Ishikawa (cell line): ENCODE measurements at regions not wholly inside any gene's neighbourhood (a gene's known extent, or its start where the extent isn't known, plus 50 kb on each side); places are given as distances from the start of the nearest gene placed in this dataset.

Experiments
- CEBPB ChIP-seq: IDR thresholded peaks from 2 replicates; pipeline ENCODE4 v1.6.1; 2012
- CREB1 ChIP-seq: IDR thresholded peaks from 2 replicates; pipeline ENCODE4 v1.6.1; 2012; ENCODE audit warnings: low read depth
- EGR1 ChIP-seq: IDR thresholded peaks from 2 replicates; pipeline ENCODE4 v1.6.1; 2012
- EP300 ChIP-seq: IDR thresholded peaks from 2 replicates; pipeline ENCODE4 v1.6.1; 2012; ENCODE audit warnings: borderline replicate concordance
- FOXM1 ChIP-seq: IDR thresholded peaks from 2 replicates; pipeline ENCODE4 v1.6.1; 2012; ENCODE audit warnings: low read depth, borderline replicate concordance
- NFIC ChIP-seq: IDR thresholded peaks from 2 replicates; pipeline ENCODE4 v1.6.1; 2012
- RAD21 ChIP-seq: IDR thresholded peaks from 2 replicates; pipeline ENCODE4 v1.6.1; 2012; ENCODE audit warnings: low read depth
- TAF1 ChIP-seq: IDR thresholded peaks from 2 replicates; pipeline ENCODE4 v1.6.1; 2012; ENCODE audit warnings: low read depth, mild to moderate bottlenecking
- TCF12 ChIP-seq: IDR thresholded peaks from 2 replicates; pipeline ENCODE4 v1.6.1; 2012; ENCODE audit warnings: low read depth
- TEAD4 ChIP-seq: IDR thresholded peaks from 2 replicates; pipeline ENCODE4 v1.6.1; 2012
- YY1 ChIP-seq: IDR thresholded peaks from 2 replicates; pipeline ENCODE4 v1.6.1; 2012; ENCODE audit warnings: low read depth
- ZBTB7A ChIP-seq: IDR thresholded peaks from 2 replicates; pipeline ENCODE4 v1.6.1; 2012; ENCODE audit warnings: low read depth
- TF ChIP-seq, protein P1 (sequence below): IDR thresholded peaks from 2 replicates; pipeline ENCODE4 v1.6.1; 2012
- TF ChIP-seq, protein P2 (sequence below): IDR thresholded peaks from 2 replicates; pipeline ENCODE4 v1.6.1; 2012
- TF ChIP-seq, protein P3 (sequence below): IDR thresholded peaks from 2 replicates; pipeline ENCODE4 v1.6.1; 2012; ENCODE audit warnings: low read depth, mild to moderate bottlenecking

DNA sequence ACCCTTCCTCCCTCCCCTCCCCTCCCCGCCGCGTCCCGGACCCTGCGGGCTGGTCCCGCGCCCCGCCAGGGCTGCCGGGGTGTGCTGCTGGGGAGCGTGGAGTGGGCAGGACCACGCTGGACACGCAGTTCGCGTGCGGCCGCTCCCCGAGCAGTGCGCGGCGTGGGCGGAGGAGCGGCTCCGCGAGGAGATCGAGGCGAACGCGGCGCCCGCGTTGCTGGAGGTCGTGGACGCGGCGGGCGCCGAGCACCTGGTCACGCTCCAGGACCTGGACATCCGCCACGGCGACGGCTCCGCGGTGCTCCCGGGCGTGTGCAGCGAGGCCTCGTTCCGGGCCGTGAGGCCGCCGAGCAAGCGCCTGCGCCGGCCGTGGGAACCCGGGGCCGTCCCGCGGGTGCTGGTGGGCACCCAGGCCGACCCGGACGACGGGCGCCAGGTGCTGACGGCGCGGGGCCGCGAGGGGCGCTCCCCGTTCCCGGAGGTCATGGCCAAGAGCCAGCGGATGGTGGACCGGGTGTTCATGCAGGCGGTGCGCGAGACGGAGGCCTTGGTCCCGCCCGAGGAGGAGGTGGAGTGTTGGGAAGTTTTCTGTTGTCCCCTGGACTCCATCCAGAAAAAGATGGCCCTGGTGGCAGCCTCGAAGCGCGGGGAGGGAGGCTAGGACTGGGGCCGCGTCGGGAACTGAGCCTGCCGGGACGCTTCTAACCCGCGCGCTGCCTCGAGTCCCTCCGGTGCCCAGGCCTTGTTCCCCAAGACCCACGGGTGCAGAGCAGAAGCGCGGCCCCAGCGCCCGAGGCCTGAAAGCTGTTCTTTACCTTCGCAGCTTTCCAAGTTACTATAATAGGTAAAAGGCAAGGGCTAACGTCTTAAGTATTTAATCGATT lies 54.7 kb upstream of the EIF5 start:
- TF ChIP-seq CREB1, result no peak
- no peak for TF ChIP-seq EP300
- TF ChIP-seq ZBTB7A, result no peak
- no peak for TF ChIP-seq TAF1
- TF ChIP-seq, protein P1, sequence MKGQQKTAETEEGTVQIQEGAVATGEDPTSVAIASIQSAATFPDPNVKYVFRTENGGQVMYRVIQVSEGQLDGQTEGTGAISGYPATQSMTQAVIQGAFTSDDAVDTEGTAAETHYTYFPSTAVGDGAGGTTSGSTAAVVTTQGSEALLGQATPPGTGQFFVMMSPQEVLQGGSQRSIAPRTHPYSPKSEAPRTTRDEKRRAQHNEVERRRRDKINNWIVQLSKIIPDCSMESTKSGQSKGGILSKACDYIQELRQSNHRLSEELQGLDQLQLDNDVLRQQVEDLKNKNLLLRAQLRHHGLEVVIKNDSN, result no peak
- TF ChIP-seq YY1, result no peak
- TF ChIP-seq, protein P2, sequence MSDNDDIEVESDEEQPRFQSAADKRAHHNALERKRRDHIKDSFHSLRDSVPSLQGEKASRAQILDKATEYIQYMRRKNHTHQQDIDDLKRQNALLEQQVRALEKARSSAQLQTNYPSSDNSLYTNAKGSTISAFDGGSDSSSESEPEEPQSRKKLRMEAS, result peak; percentile 39; the same call in 1 of the 2 replicates
- peak; percentile 42 for TF ChIP-seq EGR1
- TF ChIP-seq FOXM1, result no peak
- no peak for TF ChIP-seq CEBPB
- TF ChIP-seq RAD21, result no peak

DNA sequence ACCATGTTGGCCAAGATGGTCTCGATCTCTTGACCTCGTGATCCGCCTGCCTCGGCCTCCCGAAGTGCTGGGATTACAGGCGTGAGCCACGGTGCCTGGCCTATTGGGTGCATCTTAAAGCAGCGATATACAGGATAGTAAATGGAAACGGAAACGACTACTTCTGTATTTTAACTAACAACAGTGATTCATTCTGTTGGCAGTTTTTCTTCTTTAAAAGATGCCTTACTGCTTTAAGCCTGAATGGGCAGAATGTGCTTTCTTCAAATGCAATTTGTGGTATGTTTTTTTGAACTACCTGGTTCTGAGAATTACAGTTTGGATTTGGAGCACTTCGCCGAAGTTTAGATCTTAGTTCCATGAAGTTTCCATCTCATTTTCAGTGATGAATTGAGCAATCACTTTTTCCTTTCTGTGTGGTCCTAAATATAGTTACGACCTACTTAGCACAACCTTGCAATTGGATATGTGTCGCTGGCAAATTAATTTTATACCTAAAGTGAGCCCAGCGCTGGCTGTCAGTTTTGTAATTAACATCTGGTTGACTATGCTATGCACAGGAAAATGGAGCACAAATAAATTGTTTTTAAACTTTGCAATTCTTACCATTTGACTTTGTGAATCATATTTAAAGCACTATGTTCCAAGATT lies 53.6 kb upstream of the EIF5 start:
- TF ChIP-seq CEBPB, result 0 out of 2 replicates have a peak, but pooled peaks have one; percentile 7
- TF ChIP-seq ZBTB7A, result no peak

DNA sequence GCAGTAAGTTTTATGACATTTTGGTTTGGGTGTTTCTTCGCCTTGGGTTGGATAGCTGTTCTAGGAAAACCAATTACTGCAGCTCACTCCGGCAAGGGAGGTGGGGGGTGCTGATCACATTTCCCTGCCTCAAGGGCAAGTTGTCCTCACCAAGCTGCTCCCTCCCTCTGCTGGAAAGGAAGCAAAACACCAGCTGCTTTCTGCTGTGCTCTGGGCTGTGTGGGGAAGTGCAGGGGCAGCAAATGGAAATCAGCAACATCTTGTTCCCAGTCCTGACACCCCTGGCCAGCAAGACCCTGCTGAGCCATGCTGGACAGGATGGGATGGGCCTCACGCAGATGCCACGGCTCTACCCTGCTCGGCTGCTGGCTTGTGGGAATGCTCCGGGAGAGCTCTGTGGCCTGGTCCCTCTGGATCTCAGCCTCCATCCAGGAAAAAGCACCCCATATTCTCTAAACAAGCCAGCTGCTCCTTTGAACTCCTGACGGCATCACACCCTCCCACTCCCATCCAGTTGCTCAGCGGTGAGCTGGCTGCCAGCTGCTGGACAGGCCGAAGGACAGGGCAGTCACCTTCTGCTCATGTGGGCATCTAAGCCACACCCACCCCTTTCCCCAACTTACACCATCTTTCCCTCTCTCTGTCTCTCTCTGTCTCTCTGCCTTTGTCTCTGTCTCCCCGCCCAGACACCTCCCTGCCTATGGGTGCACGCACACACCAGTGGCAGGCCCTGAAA lies 52.4 kb upstream of the EIF5 start:
- TF ChIP-seq RAD21, result peak; percentile 59
- TF ChIP-seq, protein P1, result no peak
- TF ChIP-seq ZBTB7A, result no peak

DNA sequence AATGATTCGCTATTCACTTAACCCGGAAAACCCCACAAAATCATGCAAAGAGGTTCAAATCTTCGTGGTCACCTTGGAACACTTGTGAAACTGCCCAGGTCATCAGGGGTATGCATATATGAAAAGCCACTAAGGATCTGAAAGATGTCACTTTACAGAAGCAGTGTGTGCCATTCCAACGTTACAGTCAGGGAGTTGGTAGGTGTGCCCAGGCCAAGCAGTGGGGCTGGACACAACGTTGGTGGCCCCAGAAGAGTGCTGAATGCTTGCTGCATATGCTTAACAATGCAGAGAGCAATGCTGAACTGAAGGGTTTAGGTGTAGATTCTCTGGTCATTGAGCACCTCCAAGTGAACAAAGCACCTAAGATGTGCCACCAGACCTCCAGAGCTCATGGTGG lies 51.1 kb upstream of the EIF5 start:
- TF ChIP-seq TEAD4 (no peak), FOXM1 (no peak), RAD21 (peak; percentile 26; the same call in 1 of the 2 replicates)

DNA sequence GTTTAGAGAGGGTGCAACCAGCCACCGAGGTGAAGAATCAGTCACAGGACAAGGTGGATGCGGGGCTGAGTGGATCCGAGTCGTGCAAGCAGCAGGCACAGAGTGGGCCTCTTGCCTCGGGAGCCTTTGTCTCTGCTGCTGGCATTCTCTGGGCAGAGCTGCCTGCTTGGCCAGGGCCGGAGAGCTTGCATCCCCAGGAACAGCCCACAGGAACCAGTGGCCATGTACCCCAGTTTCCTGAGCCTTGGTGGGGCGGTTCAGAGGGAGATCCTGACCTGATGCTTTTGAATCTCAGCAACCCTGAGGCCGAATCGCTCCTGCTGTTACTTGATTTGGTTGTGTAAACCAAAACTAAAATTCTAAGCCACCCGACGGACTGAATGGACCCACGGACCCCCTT lies 50.1 kb upstream of the EIF5 start:
- no peak for TF ChIP-seq YY1
- TF ChIP-seq TCF12, result no peak
- TF ChIP-seq EGR1, result no peak
- no peak for TF ChIP-seq TAF1
- no peak for TF ChIP-seq CREB1
- no peak for TF ChIP-seq CEBPB
- no peak for TF ChIP-seq ZBTB7A
- TF ChIP-seq NFIC, result no peak
- no peak for TF ChIP-seq RAD21
- no peak for TF ChIP-seq EP300
- TF ChIP-seq, protein P3, sequence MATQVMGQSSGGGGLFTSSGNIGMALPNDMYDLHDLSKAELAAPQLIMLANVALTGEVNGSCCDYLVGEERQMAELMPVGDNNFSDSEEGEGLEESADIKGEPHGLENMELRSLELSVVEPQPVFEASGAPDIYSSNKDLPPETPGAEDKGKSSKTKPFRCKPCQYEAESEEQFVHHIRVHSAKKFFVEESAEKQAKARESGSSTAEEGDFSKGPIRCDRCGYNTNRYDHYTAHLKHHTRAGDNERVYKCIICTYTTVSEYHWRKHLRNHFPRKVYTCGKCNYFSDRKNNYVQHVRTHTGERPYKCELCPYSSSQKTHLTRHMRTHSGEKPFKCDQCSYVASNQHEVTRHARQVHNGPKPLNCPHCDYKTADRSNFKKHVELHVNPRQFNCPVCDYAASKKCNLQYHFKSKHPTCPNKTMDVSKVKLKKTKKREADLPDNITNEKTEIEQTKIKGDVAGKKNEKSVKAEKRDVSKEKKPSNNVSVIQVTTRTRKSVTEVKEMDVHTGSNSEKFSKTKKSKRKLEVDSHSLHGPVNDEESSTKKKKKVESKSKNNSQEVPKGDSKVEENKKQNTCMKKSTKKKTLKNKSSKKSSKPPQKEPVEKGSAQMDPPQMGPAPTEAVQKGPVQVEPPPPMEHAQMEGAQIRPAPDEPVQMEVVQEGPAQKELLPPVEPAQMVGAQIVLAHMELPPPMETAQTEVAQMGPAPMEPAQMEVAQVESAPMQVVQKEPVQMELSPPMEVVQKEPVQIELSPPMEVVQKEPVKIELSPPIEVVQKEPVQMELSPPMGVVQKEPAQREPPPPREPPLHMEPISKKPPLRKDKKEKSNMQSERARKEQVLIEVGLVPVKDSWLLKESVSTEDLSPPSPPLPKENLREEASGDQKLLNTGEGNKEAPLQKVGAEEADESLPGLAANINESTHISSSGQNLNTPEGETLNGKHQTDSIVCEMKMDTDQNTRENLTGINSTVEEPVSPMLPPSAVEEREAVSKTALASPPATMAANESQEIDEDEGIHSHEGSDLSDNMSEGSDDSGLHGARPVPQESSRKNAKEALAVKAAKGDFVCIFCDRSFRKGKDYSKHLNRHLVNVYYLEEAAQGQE, result no peak
- TF ChIP-seq, protein P1, result no peak
- no peak for TF ChIP-seq FOXM1
- TF ChIP-seq TEAD4, result no peak
- TF ChIP-seq, protein P2, result no peak
